Type B pancreatic cell (in vitro differentiated cells): ENCODE measurements at regions not wholly inside any gene's neighbourhood (a gene's known extent, or its start where the extent isn't known, plus 50 kb on each side); places are given as distances from the start of the nearest gene placed in this dataset.
A peak's percentile ranks its signal among the peaks of the same experiment; 100 is the strongest.

Experiments
- DNase-seq: peaks from one replicate; pipeline ENCODE4 v3.0.0; 2021; ENCODE audit warnings: mixed read lengths; ENCODE audit not compliant: unreplicated experiment; ENCODE audit errors: extremely low spot score
- H3K27ac Mint-ChIP-seq: 2 replicates; pipeline ENCODE4 v1.8.0; 2021; ENCODE audit warnings: mild to moderate bottlenecking, mixed read lengths
- H3K27me3 Mint-ChIP-seq: 2 replicates; pipeline ENCODE4 v1.8.0; 2021; ENCODE audit warnings: mixed read lengths
- H3K36me3 Mint-ChIP-seq: 2 replicates; pipeline ENCODE4 v1.8.0; 2021; ENCODE audit warnings: mixed read lengths
- H3K4me1 Mint-ChIP-seq: one replicate; pipeline ENCODE4 v1.8.0; 2021; ENCODE audit warnings: mixed read lengths; ENCODE audit not compliant: unreplicated experiment
- H3K4me3 Mint-ChIP-seq: 2 replicates; pipeline ENCODE4 v1.8.0; 2021; ENCODE audit warnings: mild to moderate bottlenecking, mixed read lengths
- H3K9me3 Mint-ChIP-seq: 2 replicates; pipeline ENCODE4 v1.8.0; 2021; ENCODE audit warnings: mixed read lengths
- CTCF ChIP-seq: fragments of 200-600 bp; sonication (generic); conservative IDR thresholded peaks from 2 replicates; pipeline ENCODE4 v1.5.0; 2021; ENCODE audit warnings: antibody characterized with exemption, mild to moderate bottlenecking

GRCh38 chr1:81471255-81471654 is 329.5 kb upstream of the ADGRL2 start:
- peaks cover 14% of the 10 kb centered on the region for H3K4me1 Mint-ChIP-seq
- no peaks in the 10 kb centered on the region for H3K9me3 Mint-ChIP-seq
- H3K4me3 Mint-ChIP-seq = no peak overlapping the region
- H3K27me3 Mint-ChIP-seq = peaks cover 3% of the 10 kb centered on the region
- DNase-seq = no peak
- no peak for TF ChIP-seq CTCF
- no peak overlapping the region for H3K27ac Mint-ChIP-seq
- no peaks in the 10 kb centered on the region for H3K36me3 Mint-ChIP-seq

DNA sequence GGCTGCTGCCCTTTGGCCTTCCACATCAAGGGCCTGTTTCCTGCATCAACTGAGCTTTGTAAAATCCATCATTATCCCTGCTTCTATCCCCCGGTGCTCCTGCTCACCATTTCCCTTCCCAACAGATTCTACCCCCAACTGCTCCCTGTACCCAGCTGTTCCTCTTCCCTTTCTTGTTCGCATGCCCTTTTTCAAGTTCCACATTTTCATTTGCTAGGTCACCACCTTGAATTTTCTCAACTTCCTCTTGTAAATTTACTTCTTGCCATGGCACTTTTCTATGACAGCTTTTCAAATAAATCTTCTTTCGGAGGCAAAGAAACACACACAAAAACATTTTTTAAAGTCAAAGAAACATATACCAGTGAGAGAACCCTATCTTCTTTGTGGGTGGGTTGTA is 330.5 kb upstream of the ADGRL2 start:
- H3K4me3 Mint-ChIP-seq = no peak overlapping the region
- H3K36me3 Mint-ChIP-seq = no peaks in the 10 kb centered on the region
- H3K9me3 Mint-ChIP-seq = no peaks in the 10 kb centered on the region
- H3K27ac Mint-ChIP-seq = no peak overlapping the region
- TF ChIP-seq CTCF = no peak
- no peak for DNase-seq
- H3K4me1 Mint-ChIP-seq = peaks cover 17% of the 10 kb centered on the region
- no peaks in the 10 kb centered on the region for H3K27me3 Mint-ChIP-seq

DNA sequence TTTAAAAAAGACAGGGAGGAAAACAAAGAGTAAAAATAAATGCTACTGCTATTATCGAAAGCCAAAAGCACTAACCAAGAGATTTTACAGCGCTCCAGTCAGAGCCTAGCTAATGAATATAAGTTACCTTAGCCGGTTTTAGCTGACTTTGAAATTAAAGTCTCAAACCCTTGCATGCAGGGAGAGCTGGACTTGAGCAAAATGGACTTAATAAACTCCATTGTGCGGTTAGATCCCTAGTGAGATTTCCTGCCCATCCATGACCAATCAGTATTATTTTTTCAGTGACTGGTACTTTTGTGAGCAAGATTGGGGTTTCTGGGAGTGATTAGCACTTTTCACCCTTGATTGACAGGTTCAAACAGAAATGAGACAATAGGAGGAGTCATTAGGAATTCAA is 333.4 kb upstream of the ADGRL2 start:
- Mint-ChIP-seq H3K36me3 (no peaks in the 10 kb centered on the region), H3K4me1 (peaks cover 27% of the 10 kb centered on the region), H3K27ac (no peak overlapping the region), H3K4me3 (peak overlapping the region; percentile 26), H3K9me3 (no peaks in the 10 kb centered on the region), H3K27me3 (peaks cover 2% of the 10 kb centered on the region)
- no peak for DNase-seq
- TF ChIP-seq CTCF = no peak

GRCh38 chr1:81466961-81467360 is 333.8 kb upstream of the ADGRL2 start:
- Mint-ChIP-seq H3K36me3 (no peaks in the 10 kb centered on the region), H3K27me3 (peaks cover 2% of the 10 kb centered on the region), H3K4me1 (peaks cover 27% of the 10 kb centered on the region), H3K27ac (no peak overlapping the region), H3K4me3 (peak overlapping the region; percentile 26), H3K9me3 (no peaks in the 10 kb centered on the region)
- TF ChIP-seq CTCF = no peak
- no peak for DNase-seq

DNA sequence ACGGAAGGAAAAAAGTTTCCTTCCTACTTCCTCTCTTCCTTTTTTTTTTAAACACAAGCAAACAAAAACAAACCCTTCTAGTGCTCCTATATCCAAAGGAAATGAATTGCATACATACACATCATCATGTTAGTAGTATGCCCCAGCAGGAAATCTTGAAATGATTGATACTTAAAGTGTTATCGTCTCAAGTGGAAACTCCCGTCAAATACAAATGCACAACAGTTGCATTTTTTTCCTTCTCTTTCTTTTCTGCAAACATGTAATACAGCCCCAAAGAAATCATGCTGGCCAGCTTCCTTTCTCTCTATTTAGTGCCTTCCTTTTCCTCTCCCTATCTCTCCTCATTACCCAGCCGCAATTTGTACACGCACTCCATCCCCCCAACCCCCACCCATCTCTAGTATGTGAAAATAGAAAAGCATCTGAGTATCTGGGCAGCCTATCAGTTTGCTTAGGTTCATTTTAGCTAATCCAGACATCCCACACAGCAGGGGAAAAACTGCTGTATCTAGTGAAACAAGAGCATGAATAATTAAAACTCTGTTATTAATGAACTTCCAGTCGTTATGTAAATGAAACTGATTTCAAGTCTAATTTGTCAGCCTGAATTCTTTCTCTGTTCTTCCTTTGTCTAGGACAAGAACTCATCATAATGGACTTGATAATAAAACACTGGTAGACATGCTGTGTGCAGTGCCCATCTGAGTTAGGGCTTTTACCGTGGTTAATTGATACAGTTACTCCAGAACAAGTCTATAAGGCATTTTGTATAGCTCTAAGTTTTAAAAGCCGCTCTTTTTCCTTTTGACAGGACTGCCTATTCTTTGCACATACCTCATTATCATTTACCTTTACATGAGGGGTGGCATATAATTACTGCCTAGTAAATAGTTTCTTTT is 336.5 kb upstream of the ADGRL2 start:
- no peak overlapping the region for H3K27ac Mint-ChIP-seq
- H3K4me1 Mint-ChIP-seq = peaks cover 39% of the 10 kb centered on the region
- no peaks in the 10 kb centered on the region for H3K9me3 Mint-ChIP-seq
- no peak for DNase-seq
- no peak for TF ChIP-seq CTCF
- H3K4me3 Mint-ChIP-seq = peak overlapping the region; percentile 11
- no peaks in the 10 kb centered on the region for H3K36me3 Mint-ChIP-seq
- H3K27me3 Mint-ChIP-seq = peaks cover 2% of the 10 kb centered on the region
